ENCODE measurements at regions not wholly inside any gene's neighbourhood (a gene's known extent, or its start where the extent isn't known, plus 50 kb on each side); places are given as distances from the start of the nearest gene placed in this dataset.

GRCh38 chr12:131315601-131316000 is 361.9 kb downstream of the ADGRD1 start:
- TF ChIP-seq POLR2A (IDR thresholded peaks at IDR 0.05; ENCODE audit: low read depth, low read length): no peak
- no peak for TF ChIP-seq POLR2AphosphoS5 (IDR thresholded peaks at IDR 0.05; ENCODE audit: low read depth, low read length)

All from GM12892 (cell line).